Activated naive CD8-positive, alpha-beta T cell treated with anti-CD3 and anti-CD28 coated beads for 36 hours (primary cell): ENCODE measurements at regions not wholly inside any gene's neighbourhood (a gene's known extent, or its start where the extent isn't known, plus 50 kb on each side); places are given as distances from the start of the nearest gene placed in this dataset.
"Not testable (repeated sequence)": the region's sequence is repeated elsewhere in the genome, so short reads cannot be mapped to it uniquely, and the experiment has no call there.

Experiments
- DNase-seq: peaks from one replicate; pipeline ENCODE4 v3.0.0; 2021
- H3K27ac Mint-ChIP-seq: one replicate; pipeline ENCODE4 v1.8.0; 2022; ENCODE audit warnings: mild to moderate bottlenecking, moderate library complexity, mixed read lengths
- H3K27me3 Mint-ChIP-seq: one replicate; pipeline ENCODE4 v1.8.0; 2022; ENCODE audit warnings: mild to moderate bottlenecking, mixed read lengths
- H3K36me3 Mint-ChIP-seq: one replicate; pipeline ENCODE4 v1.8.0; 2021; ENCODE audit warnings: mild to moderate bottlenecking, mixed read lengths
- H3K4me1 Mint-ChIP-seq: one replicate; pipeline ENCODE4 v1.8.0; 2021; ENCODE audit warnings: mixed read lengths
- H3K4me3 Mint-ChIP-seq: one replicate; pipeline ENCODE4 v1.8.0; 2022; ENCODE audit warnings: mild to moderate bottlenecking, moderate library complexity, mixed read lengths
- H3K9me3 Mint-ChIP-seq: one replicate; pipeline ENCODE4 v1.8.0; 2022; ENCODE audit warnings: mixed read lengths

- H3K27ac Mint-ChIP-seq, result no peak overlapping the region
- DNase-seq, result no peak
- peaks cover 3% of the 10 kb centered on the region for H3K9me3 Mint-ChIP-seq
- no peaks in the 10 kb centered on the region for H3K27me3 Mint-ChIP-seq
- no peaks in the 10 kb centered on the region for H3K36me3 Mint-ChIP-seq
- no peaks in the 10 kb centered on the region for H3K4me1 Mint-ChIP-seq
- no peak overlapping the region for H3K4me3 Mint-ChIP-seq
These were observed 1014.1 kb downstream of the TMTC2 start for GRCh38 chr12:83700838-83701237.

DNA sequence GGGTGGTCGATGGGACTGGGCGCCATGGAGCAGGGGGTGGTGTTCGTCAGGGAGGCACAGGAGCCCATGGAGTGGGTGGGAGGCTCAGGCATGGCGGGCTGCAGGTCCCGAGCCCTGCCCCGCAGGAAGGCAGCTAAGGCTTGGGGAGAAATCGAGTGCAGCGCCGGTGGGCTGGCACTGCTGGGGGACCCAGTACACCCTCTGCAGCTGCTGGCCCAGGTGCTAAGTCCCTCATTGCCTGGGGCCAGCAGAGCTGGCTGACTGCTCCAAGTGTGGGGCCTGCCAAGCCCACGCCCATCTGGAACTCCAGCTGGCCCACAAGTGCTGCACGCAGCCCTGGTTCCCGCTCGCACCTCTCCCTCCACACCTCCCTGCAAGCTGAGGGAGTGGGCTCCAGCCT is 1009.6 kb downstream of the TMTC2 start:
- H3K4me3 Mint-ChIP-seq, H3K4me1 Mint-ChIP-seq, H3K9me3 Mint-ChIP-seq, H3K27ac Mint-ChIP-seq, H3K36me3 Mint-ChIP-seq, DNase-seq, H3K27me3 Mint-ChIP-seq: not testable (repeated sequence)

DNA sequence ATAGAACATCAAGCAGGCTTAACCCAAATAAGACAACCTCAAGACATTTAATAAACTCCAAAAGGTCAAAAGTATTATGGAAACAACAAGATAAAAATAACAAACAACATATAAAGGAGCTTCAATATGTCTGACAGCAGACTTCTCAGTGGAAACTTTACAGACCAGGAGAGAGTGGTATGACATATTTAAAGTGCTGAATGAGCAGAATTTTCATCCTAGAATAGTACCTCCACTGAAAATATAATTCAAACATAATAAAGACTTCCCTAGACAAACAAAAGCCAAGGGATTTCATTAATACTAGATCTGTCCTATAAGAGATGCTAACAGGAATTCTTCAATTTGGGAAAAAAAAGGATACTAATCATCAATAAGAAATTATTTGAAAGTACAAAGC is 1005.0 kb downstream of the TMTC2 start:
- Mint-ChIP-seq H3K4me1 (no peaks in the 10 kb centered on the region), H3K27me3 (no peaks in the 10 kb centered on the region), H3K9me3 (peaks cover 2% of the 10 kb centered on the region), H3K4me3 (no peak overlapping the region), H3K36me3 (no peaks in the 10 kb centered on the region), H3K27ac (no peak overlapping the region)
- no peak for DNase-seq

GRCh38 chr12:83690465-83690864 is 1003.8 kb downstream of the TMTC2 start:
- no peaks in the 10 kb centered on the region for H3K4me1 Mint-ChIP-seq
- H3K27ac Mint-ChIP-seq, result no peak overlapping the region
- no peak for DNase-seq
- H3K27me3 Mint-ChIP-seq, result no peaks in the 10 kb centered on the region
- H3K36me3 Mint-ChIP-seq, result no peaks in the 10 kb centered on the region
- no peak overlapping the region for H3K4me3 Mint-ChIP-seq
- H3K9me3 Mint-ChIP-seq, result peaks cover 2% of the 10 kb centered on the region

DNA sequence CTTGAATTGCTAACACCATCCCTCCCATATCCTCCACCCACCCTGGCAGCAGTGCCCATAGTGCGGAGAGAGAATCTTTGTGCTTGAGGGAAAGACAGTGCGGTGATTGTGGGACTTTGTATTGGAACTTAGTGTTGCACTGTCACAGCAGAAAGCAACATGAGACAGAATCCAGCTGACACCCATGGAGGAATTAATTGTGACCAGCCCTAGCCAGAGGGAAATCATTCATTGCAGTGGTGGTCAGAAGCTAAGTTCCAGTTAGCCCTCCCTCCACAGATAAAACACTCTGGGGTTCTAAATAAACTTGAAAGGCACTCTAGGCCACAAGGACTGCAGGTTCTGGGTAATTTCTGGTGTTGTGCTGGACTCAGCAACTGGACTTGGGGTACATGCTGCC is 1002.6 kb downstream of the TMTC2 start:
- Mint-ChIP-seq H3K27ac (no peak overlapping the region), H3K9me3 (peaks cover 5% of the 10 kb centered on the region), H3K4me1 (no peaks in the 10 kb centered on the region), H3K36me3 (no peaks in the 10 kb centered on the region), H3K27me3 (no peaks in the 10 kb centered on the region), H3K4me3 (no peak overlapping the region)
- no peak for DNase-seq

- no peak overlapping the region for H3K27ac Mint-ChIP-seq
- H3K4me1 Mint-ChIP-seq, result no peaks in the 10 kb centered on the region
- DNase-seq, result no peak
- H3K36me3 Mint-ChIP-seq, result no peaks in the 10 kb centered on the region
- no peak overlapping the region for H3K4me3 Mint-ChIP-seq
- no peaks in the 10 kb centered on the region for H3K9me3 Mint-ChIP-seq
- no peaks in the 10 kb centered on the region for H3K27me3 Mint-ChIP-seq
These were observed 990.1 kb downstream of the TMTC2 start for GRCh38 chr12:83676781-83677295.

DNA sequence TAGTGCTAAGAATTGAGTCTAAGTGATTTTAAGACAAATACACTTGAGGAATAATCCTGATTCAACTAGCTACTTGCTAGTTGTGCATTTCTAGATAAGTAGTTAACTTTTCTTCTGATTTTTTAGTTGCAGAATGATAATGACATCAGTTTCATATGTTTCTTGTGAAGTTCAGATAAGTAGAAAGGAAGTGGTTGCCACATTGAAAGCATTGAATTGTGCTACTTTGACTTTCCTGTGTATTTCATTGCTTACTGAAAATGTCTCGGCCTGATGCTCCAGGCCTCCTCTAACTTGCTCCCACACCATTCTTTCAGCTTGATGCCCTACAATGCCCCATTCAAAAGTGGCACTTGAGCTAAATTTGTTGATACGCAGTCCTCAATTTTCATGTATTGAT is 980.0 kb downstream of the TMTC2 start:
- H3K27ac Mint-ChIP-seq, result no peak overlapping the region
- no peak overlapping the region for H3K4me3 Mint-ChIP-seq
- H3K36me3 Mint-ChIP-seq, result no peaks in the 10 kb centered on the region
- no peaks in the 10 kb centered on the region for H3K4me1 Mint-ChIP-seq
- DNase-seq, result no peak
- H3K9me3 Mint-ChIP-seq, result no peaks in the 10 kb centered on the region
- no peaks in the 10 kb centered on the region for H3K27me3 Mint-ChIP-seq

GRCh38 chr12:83665634-83666218 is 979.0 kb downstream of the TMTC2 start:
- no peak overlapping the region for H3K4me3 Mint-ChIP-seq
- no peaks in the 10 kb centered on the region for H3K27me3 Mint-ChIP-seq
- no peaks in the 10 kb centered on the region for H3K36me3 Mint-ChIP-seq
- no peak overlapping the region for H3K27ac Mint-ChIP-seq
- DNase-seq, result no peak
- H3K4me1 Mint-ChIP-seq, result no peaks in the 10 kb centered on the region
- H3K9me3 Mint-ChIP-seq, result no peaks in the 10 kb centered on the region

DNA sequence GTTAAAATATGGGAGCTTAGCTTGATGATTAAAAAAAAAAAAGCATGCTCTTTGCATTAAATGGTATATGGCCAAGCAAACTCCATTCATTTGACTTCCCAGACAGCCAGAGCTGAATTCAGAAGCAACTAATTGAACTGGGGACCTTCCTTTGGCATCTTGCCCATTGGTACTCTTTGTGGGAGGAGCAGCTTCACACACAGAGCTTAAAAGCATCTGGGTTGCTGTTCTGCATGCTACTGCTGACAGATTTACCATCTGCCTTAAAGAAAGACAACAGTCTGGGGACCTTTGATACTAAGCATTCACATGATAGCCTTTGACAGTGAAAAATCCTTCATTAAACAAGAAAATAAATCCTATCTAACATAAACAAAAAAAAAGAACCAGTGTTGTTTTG is 977.9 kb downstream of the TMTC2 start:
- H3K27me3 Mint-ChIP-seq, result no peaks in the 10 kb centered on the region
- no peak overlapping the region for H3K4me3 Mint-ChIP-seq
- H3K36me3 Mint-ChIP-seq, result no peaks in the 10 kb centered on the region
- no peak overlapping the region for H3K27ac Mint-ChIP-seq
- H3K4me1 Mint-ChIP-seq, result no peaks in the 10 kb centered on the region
- no peak for DNase-seq
- no peaks in the 10 kb centered on the region for H3K9me3 Mint-ChIP-seq

- Mint-ChIP-seq H3K4me3 (no peak overlapping the region), H3K36me3 (no peaks in the 10 kb centered on the region)
- no peak for DNase-seq
These were observed 974.1 kb downstream of the TMTC2 start for GRCh38 chr12:83660727-83661358.

DNA sequence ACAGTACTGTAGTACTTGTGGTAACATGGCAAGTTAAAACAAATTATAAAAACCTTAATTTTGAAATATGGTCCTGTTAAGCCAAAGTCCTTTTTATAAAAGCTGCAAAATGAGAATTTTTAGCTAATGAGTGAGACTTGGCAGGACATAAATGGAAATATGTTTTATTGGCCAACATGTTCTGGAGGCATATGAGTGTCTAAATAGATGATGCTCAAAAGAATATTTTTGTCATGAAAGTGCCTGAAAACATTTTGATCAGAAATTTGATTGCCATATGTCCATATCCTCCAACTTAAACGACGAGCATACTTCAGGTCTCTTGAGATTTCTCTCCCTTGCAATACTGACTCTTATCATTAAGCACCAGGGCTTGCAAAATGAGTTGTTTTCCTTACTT is 972.6 kb downstream of the TMTC2 start:
- Mint-ChIP-seq H3K36me3 (no peaks in the 10 kb centered on the region), H3K9me3 (peaks cover 1% of the 10 kb centered on the region), H3K4me1 (no peaks in the 10 kb centered on the region), H3K27ac (no peak overlapping the region), H3K27me3 (no peaks in the 10 kb centered on the region), H3K4me3 (no peak overlapping the region)
- DNase-seq, result no peak

More at GRCh38 chr12:83660727-83661358, 974.1 kb downstream of the TMTC2 start:
- Mint-ChIP-seq H3K4me1 (no peaks in the 10 kb centered on the region), H3K27me3 (no peaks in the 10 kb centered on the region), H3K9me3 (no peaks in the 10 kb centered on the region), H3K27ac (no peak overlapping the region)

- no peaks in the 10 kb centered on the region for H3K36me3 Mint-ChIP-seq
- H3K27ac Mint-ChIP-seq, result no peak overlapping the region
- no peak overlapping the region for H3K4me3 Mint-ChIP-seq
- no peaks in the 10 kb centered on the region for H3K27me3 Mint-ChIP-seq
- no peak for DNase-seq
- H3K4me1 Mint-ChIP-seq, result no peaks in the 10 kb centered on the region
- peaks cover 11% of the 10 kb centered on the region for H3K9me3 Mint-ChIP-seq
These were observed 969.3 kb downstream of the TMTC2 start for GRCh38 chr12:83656004-83656403.

DNA sequence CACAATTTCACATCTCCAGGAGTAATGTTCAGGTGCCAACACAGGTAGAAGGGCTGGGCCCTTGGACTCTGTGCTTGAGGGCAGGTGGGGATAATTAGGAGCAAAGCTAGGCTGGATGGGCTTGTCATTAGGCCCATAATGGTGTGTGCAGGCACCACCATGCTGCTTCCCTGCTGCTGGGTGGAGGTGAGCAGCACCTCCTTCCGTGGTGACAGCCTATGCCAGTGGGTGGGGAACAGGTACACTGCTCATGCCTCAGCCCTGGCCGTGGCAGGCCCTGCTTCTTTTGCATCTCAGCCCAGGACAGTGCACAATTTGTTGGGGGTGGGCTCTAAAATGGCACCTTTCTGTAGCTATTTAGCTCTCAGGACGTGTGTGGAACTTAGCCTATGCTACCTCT is 955.5 kb downstream of the TMTC2 start:
- DNase-seq, result no peak
- Mint-ChIP-seq H3K4me1 (no peaks in the 10 kb centered on the region), H3K27me3 (no peaks in the 10 kb centered on the region), H3K4me3 (no peak overlapping the region), H3K36me3 (no peaks in the 10 kb centered on the region), H3K9me3 (peaks cover 10% of the 10 kb centered on the region), H3K27ac (no peak overlapping the region)

DNA sequence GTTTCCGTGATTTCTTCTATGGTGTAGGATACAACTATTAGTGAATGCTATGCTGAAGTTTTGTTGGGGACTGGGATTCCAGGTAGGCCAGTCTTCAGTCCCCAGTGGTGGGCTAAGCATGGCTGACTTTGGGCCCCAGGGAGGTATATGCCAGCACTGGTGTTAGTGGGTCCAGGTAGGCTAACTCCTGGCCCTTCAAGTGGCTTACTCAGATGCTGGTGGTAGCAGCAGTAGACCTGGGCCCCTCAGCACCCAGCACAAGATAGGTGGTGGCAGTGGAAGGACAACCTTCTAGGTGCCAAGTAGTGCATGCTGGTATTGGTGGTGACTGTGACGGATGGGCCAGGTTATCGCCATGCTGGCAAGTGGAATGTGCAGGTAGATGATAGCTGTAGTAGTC is 955.1 kb downstream of the TMTC2 start:
- H3K4me3 Mint-ChIP-seq, result no peak overlapping the region
- no peaks in the 10 kb centered on the region for H3K36me3 Mint-ChIP-seq
- no peaks in the 10 kb centered on the region for H3K4me1 Mint-ChIP-seq
- H3K27me3 Mint-ChIP-seq, result no peaks in the 10 kb centered on the region
- no peak overlapping the region for H3K27ac Mint-ChIP-seq
- peaks cover 10% of the 10 kb centered on the region for H3K9me3 Mint-ChIP-seq
- no peak for DNase-seq

- Mint-ChIP-seq H3K9me3 (peaks cover 5% of the 10 kb centered on the region), H3K27ac (no peak overlapping the region), H3K4me1 (no peaks in the 10 kb centered on the region), H3K27me3 (no peaks in the 10 kb centered on the region), H3K4me3 (no peak overlapping the region), H3K36me3 (no peaks in the 10 kb centered on the region)
- no peak for DNase-seq
These were observed 948.1 kb downstream of the TMTC2 start for GRCh38 chr12:83634726-83635267.

GRCh38 chr12:83630526-83630925 is 943.8 kb downstream of the TMTC2 start:
- no peaks in the 10 kb centered on the region for H3K4me1 Mint-ChIP-seq
- DNase-seq, result no peak
- H3K9me3 Mint-ChIP-seq, result no peaks in the 10 kb centered on the region
- no peak overlapping the region for H3K27ac Mint-ChIP-seq
- no peaks in the 10 kb centered on the region for H3K36me3 Mint-ChIP-seq
- no peak overlapping the region for H3K4me3 Mint-ChIP-seq
- H3K27me3 Mint-ChIP-seq, result no peaks in the 10 kb centered on the region
